ENCODE measurements at regions not wholly inside any gene's neighbourhood (a gene's known extent, or its start where the extent isn't known, plus 50 kb on each side); places are given as distances from the start of the nearest gene placed in this dataset.

DNA sequence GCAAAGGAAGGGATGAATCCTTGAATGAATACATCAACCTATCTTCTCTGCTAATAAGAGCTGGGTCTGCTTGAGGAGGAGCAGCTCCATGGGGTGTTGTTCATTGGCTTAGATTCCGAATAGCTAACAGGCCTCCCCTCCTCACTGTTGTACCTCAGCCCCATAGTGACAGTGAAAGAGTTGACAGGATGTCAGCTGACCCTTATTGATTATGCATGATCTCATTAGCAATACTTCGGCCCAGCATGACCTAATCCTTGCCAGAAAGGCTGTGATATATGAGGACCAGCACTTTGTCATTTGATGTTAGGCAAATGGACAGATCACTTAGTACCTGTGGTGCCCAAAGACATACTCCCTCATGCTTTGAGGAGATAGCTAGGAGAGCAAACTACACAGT, 1333.7 kb upstream of the CELF4 start:
- Histone ChIP-seq H2AFZ (ENCODE audit: low read depth, low read length) (no peak overlapping the region), H3K9ac (replicated peaks; ENCODE audit: extremely low read depth, insufficient read depth, low read length) (no peak overlapping the region), H3K27me3 (ENCODE audit: control insufficient read depth in 2 of 2, insufficient read depth in 2 of 2, low read length in 2 of 2) (no peaks in the 10 kb centered on the region), H3K9me3 (replicated peaks; ENCODE audit: control insufficient read depth, insufficient read depth, low read length) (peaks cover 2% of the 10 kb centered on the region), H3K4me3 (replicated peaks in 1 of 3; ENCODE audit: insufficient read depth in 1 of 3, low read depth in 1 of 3, low read length in 3 of 3) (no peak overlapping the region), H3K4me1 (ENCODE audit: control insufficient read depth, extremely low read depth, insufficient read depth, low read length) (no peaks in the 10 kb centered on the region), H3K9me1 (replicated peaks; ENCODE audit: control insufficient read depth, extremely low read depth, insufficient read depth, low read length) (no peaks in the 10 kb centered on the region), H3K27ac (ENCODE audit: insufficient read depth, low read depth, low read length) (no peak overlapping the region), H3K36me3 (ENCODE audit: control insufficient read depth in 2 of 2, extremely low read depth in 1 of 2, insufficient read depth in 2 of 2, low read length in 2 of 2) (no peaks in the 10 kb centered on the region), H3K4me2 (ENCODE audit: insufficient read depth, low read length) (no peak overlapping the region), H3K79me2 (ENCODE audit: control insufficient read depth, insufficient read depth, low read length) (no peaks in the 10 kb centered on the region), H4K20me1 (replicated peaks; ENCODE audit: control insufficient read depth, extremely low read depth, insufficient read depth, low read length) (no peaks in the 10 kb centered on the region)
- dilution Hi-C loops (cut with MboI; ENCODE audit: extremely low pct_ligation_motif_present, low sequenced_read_pairs) (no loop called here), intact Hi-C loops (cut with micrococcal nuclease) (no loop called here)
- DNase-seq (ENCODE audit: low read depth, low spot score), result no peak
- no TSS peak for BruUV-seq (replicated peaks)
- CTCF ChIA-PET, result no interaction called here
- no peak for TF ChIP-seq POLR2A (IDR thresholded peaks at IDR 0.05; ENCODE audit: low read depth, low read length)
- no peak for TF ChIP-seq POLR2AphosphoS5 (IDR thresholded peaks at IDR 0.05; ENCODE audit: insufficient read depth, low read depth, low read length)
- TF ChIP-seq FOS (IDR thresholded peaks at IDR 0.05; ENCODE audit: borderline replicate concordance, insufficient read depth, low read length), result no peak
- TF ChIP-seq GATA2 (IDR thresholded peaks at IDR 0.05; ENCODE audit: insufficient read depth, insufficient read length, low read depth, low read length), result no peak
- TF ChIP-seq EZH2 (IDR thresholded peaks at IDR 0.05; ENCODE audit: borderline replicate concordance, low read depth, low read length, severe bottlenecking), result no peak
- no peak for TF ChIP-seq JUN (IDR thresholded peaks at IDR 0.05; ENCODE audit: borderline replicate concordance, insufficient read depth, insufficient read length, low read depth)
- TF ChIP-seq MAX (IDR thresholded peaks at IDR 0.05; ENCODE audit: insufficient read depth, insufficient read length), result no peak
- TF ChIP-seq MYC (IDR thresholded peaks at IDR 0.05; ENCODE audit: low read depth, low read length), result no peak
- TF ChIP-seq, protein P1, sequence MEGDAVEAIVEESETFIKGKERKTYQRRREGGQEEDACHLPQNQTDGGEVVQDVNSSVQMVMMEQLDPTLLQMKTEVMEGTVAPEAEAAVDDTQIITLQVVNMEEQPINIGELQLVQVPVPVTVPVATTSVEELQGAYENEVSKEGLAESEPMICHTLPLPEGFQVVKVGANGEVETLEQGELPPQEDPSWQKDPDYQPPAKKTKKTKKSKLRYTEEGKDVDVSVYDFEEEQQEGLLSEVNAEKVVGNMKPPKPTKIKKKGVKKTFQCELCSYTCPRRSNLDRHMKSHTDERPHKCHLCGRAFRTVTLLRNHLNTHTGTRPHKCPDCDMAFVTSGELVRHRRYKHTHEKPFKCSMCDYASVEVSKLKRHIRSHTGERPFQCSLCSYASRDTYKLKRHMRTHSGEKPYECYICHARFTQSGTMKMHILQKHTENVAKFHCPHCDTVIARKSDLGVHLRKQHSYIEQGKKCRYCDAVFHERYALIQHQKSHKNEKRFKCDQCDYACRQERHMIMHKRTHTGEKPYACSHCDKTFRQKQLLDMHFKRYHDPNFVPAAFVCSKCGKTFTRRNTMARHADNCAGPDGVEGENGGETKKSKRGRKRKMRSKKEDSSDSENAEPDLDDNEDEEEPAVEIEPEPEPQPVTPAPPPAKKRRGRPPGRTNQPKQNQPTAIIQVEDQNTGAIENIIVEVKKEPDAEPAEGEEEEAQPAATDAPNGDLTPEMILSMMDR (IDR thresholded peaks at IDR 0.05; ENCODE audit: extremely low read depth in 1 of 2, insufficient read depth in 1 of 2, low read depth in 1 of 2, low read length in 2 of 2), result no peak
- FAIRE-seq, result no peak
- POLR2A ChIA-PET, result no interaction called here

Data from endothelial cell of umbilical vein (primary cell).